DOHH2 (cell line): ENCODE measurements at regions not wholly inside any gene's neighbourhood (a gene's known extent, or its start where the extent isn't known, plus 50 kb on each side); places are given as distances from the start of the nearest gene placed in this dataset.

Experiments used
- H3F3A ChIP-seq: fragments of 200-600 bp; sonication (generic), shearing (Covaris generic); 2 replicates; pipeline ENCODE4 v1.6.0; 2016; ENCODE audit warnings: antibody characterized with exemption, mild to moderate bottlenecking; ENCODE audit not compliant: control insufficient read depth, insufficient read depth
- H3K27ac ChIP-seq: fragments of 200-600 bp; sonication (generic); 2 replicates; pipeline ENCODE4 v1.5.1; 2014; ENCODE audit warnings: low read depth, mild to moderate bottlenecking, low read length, moderate library complexity
- H3K27me3 ChIP-seq: fragments of 200-600 bp; sonication (generic); 2 replicates; pipeline ENCODE4 v1.6.1; 2014; ENCODE audit warnings: mild to moderate bottlenecking, low read length, mixed read lengths; ENCODE audit not compliant: control insufficient read depth
- H3K36me3 ChIP-seq: fragments of 200-600 bp; sonication (generic); 2 replicates; pipeline ENCODE4 v1.6.1; 2014; ENCODE audit warnings: mild to moderate bottlenecking, low read length, moderate library complexity, mixed read lengths; ENCODE audit not compliant: control insufficient read depth
- H3K4me1 ChIP-seq: fragments of 200-600 bp; sonication (generic); 2 replicates; pipeline ENCODE4 v1.6.1; 2014; ENCODE audit warnings: mild to moderate bottlenecking, low read length, mixed read lengths; ENCODE audit not compliant: control insufficient read depth
- H3K4me2 ChIP-seq: fragments of 200-600 bp; sonication (generic); 2 replicates; pipeline ENCODE4 v1.6.0; 2014; ENCODE audit warnings: mild to moderate bottlenecking, low read length, moderate library complexity
- H3K4me3 ChIP-seq: fragments of 200-600 bp; sonication (generic); 2 replicates; pipeline ENCODE4 v1.5.1; 2014; ENCODE audit warnings: mild to moderate bottlenecking, low read length, mixed read lengths
- H3K79me2 ChIP-seq: fragments of 200-600 bp; sonication (generic); 2 replicates; pipeline ENCODE4 v1.6.1; 2014; ENCODE audit warnings: mild to moderate bottlenecking, low read length, mixed read lengths; ENCODE audit not compliant: control insufficient read depth
- H3K9me2 ChIP-seq: fragments of 200-600 bp; sonication (generic); replicated peaks from 2 replicates; pipeline ENCODE4 v1.6.1; 2014; ENCODE audit warnings: mild to moderate bottlenecking, low read length, mixed read lengths; ENCODE audit not compliant: control insufficient read depth
- H3K9me3 ChIP-seq: fragments of 200-600 bp; sonication (generic); 2 replicates; pipeline ENCODE4 v1.6.1; 2014; ENCODE audit warnings: antibody characterized with exemption, low read length, mixed read lengths; ENCODE audit not compliant: control insufficient read depth, insufficient read depth
- H4K20me1 ChIP-seq: fragments of 200-600 bp; sonication (generic); 2 replicates; pipeline ENCODE4 v1.6.0; 2014; ENCODE audit warnings: low read depth, mild to moderate bottlenecking, antibody characterized with exemption, low read length, moderate library complexity; ENCODE audit not compliant: control insufficient read depth, insufficient read depth
- CTCF ChIP-seq: fragments of 200-600 bp; sonication (generic); IDR thresholded peaks from one replicate; pipeline ENCODE4 v1.5.1; 2014; ENCODE audit warnings: antibody characterized with exemption, mild to moderate bottlenecking, low read depth, low read length; ENCODE audit not compliant: poor library complexity, severe bottlenecking
- EZH2phosphoT487 ChIP-seq: fragments of 200-600 bp; sonication (generic); IDR thresholded peaks from 2 replicates; pipeline ENCODE4 v1.6.1; 2017; ENCODE audit warnings: borderline replicate concordance, mild to moderate bottlenecking, antibody characterized with exemption, low read length, moderate library complexity, mixed read lengths

- no peak for TF ChIP-seq EZH2phosphoT487
- TF ChIP-seq CTCF, result no peak
- Histone ChIP-seq H3K27ac (no peak overlapping the region), H3K4me2 (no peak overlapping the region)
These were observed 79.4 kb downstream of the GTPBP8 start for GRCh38 chr3:113070072-113070640.

GRCh38 chr3:113070681-113071113, 79.9 kb downstream of the GTPBP8 start:
- Histone ChIP-seq H3K27ac (no peak overlapping the region), H3K36me3 (no peaks in the 10 kb centered on the region), H4K20me1 (no peaks in the 10 kb centered on the region), H3K4me2 (no peak overlapping the region), H3K9me3 (no peaks in the 10 kb centered on the region), H3K79me2 (no peaks in the 10 kb centered on the region), H3K4me1 (no peaks in the 10 kb centered on the region), H3K27me3 (no peaks in the 10 kb centered on the region; the same call in 1 of the 2 replicates), H3F3A (no peaks in the 10 kb centered on the region), H3K4me3 (no peak overlapping the region), H3K9me2 (no peaks in the 10 kb centered on the region)
- TF ChIP-seq EZH2phosphoT487 (no peak), CTCF (no peak)

More at GRCh38 chr3:113070072-113070640, 79.4 kb downstream of the GTPBP8 start:
- H3K9me2 ChIP-seq, result no peaks in the 10 kb centered on the region
- H4K20me1 ChIP-seq, result no peaks in the 10 kb centered on the region
- H3K9me3 ChIP-seq, result no peaks in the 10 kb centered on the region
- H3K4me3 ChIP-seq, result no peak overlapping the region
- no peaks in the 10 kb centered on the region for H3K36me3 ChIP-seq
- no peaks in the 10 kb centered on the region for H3K4me1 ChIP-seq
- no peaks in the 10 kb centered on the region for H3K79me2 ChIP-seq
- no peaks in the 10 kb centered on the region; the same call in 1 of the 2 replicates for H3K27me3 ChIP-seq
- no peaks in the 10 kb centered on the region for H3F3A ChIP-seq

DNA sequence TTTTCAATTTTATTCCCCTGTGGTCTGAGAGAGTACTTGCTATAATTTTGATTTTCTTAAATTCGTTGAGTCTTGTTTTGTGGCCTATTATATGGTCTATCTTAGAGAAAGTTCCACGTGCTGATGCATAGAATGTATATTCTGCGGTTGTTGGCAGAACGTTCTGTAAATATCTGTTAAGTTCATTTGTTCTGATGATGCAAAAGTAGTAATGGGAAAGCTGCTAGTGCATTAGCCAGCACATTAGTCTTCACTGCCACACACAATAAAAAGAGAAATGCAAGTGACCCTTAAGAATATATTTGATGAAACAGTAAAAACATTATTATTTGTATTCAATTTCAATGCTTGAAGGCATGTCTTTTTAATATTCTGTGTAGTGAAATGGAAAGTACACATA, 84.8 kb downstream of the GTPBP8 start:
- Histone ChIP-seq H3K9me2 (no peaks in the 10 kb centered on the region), H3K4me1 (no peaks in the 10 kb centered on the region), H3K36me3 (no peaks in the 10 kb centered on the region), H3K9me3 (no peaks in the 10 kb centered on the region), H3K27me3 (peaks cover 13% of the 10 kb centered on the region), H4K20me1 (no peaks in the 10 kb centered on the region), H3K27ac (no peak overlapping the region), H3K4me3 (no peak overlapping the region), H3K79me2 (no peaks in the 10 kb centered on the region), H3F3A (no peaks in the 10 kb centered on the region), H3K4me2 (no peak overlapping the region)
- no peak for TF ChIP-seq CTCF
- no peak for TF ChIP-seq EZH2phosphoT487
